CD4-positive, alpha-beta T cell treated with Interleukin-17A for 1 hour (primary cell): ENCODE measurements at regions not wholly inside any gene's neighbourhood (a gene's known extent, or its start where the extent isn't known, plus 50 kb on each side); places are given as distances from the start of the nearest gene placed in this dataset.

Experiments
- DNase-seq: peaks from one replicate; pipeline ENCODE4 v3.0.0-alpha.2; 2020

DNA sequence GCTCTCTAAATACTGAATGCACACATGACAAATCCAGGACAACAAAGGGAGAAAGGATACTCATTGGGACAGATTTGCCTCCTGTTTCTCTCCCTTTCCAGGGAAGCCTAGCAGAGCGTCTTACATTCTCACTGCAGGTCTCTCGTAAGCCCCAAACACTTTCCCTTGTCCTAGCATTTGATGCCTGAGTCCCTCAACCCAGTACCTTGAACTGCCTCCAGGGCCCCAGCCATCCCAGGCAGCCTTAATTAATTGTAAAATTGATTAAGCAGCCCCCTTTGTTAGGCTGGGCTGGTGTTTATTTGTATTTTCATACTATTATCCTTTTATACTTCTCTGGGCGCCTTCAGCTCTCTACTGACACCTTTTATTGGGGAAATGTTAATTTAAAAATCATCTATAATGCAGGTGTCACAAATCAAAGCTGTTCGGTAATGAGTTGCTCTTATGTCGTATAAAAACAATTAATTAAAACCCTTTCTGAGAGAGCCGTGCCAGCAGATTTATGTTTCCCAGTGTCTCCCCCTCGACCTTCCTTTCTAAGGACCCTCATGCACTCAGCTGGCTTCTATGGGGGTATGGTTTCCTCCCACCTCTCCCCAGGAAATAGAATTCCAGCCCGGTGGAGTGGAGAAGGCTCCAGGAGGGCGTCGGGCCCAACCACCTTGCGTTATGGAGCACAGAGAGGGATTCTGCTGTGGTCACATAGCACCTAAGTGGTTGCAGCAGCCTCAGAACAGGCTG lies 243.8 kb downstream of the RPS24 start:
- DNase-seq = no peak

DNA sequence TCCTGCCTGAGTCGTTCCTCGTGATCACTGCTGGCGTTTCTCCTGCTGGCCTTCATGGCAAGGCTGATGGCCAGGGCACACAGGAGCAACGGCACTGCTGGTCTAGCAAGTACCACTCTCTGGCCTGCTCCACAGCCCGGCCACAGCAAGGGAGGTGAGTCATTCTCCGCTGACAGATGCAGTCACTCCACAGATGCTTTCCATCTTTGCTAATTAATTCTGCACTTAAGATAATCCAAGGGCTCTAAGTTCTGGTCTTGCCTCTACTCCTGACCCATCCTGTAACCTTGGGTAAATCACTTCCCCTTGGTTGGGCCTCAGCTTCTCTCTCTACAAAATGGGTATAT lies 244.4 kb downstream of the RPS24 start:
- DNase-seq = no peak

DNA sequence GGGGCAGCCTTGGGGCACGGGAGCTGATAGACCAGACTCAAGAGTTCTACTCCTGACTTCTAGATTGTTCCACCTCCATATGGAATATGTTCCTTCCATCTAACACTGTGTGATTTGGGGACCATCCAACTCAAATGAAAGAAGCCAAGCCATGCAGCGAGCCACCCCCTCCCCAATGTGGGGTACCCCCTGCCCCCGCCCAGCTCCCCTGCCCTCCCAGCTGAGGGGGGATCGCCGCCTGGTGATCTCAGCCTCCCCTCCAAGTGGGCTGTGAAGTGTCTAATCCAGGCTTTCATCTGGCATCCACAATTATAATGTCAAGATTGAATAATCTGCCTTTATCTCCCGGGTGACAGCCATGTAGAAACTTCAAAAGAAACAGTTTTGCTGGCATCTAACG lies 246.1 kb downstream of the RPS24 start:
- no peak for DNase-seq

DNA sequence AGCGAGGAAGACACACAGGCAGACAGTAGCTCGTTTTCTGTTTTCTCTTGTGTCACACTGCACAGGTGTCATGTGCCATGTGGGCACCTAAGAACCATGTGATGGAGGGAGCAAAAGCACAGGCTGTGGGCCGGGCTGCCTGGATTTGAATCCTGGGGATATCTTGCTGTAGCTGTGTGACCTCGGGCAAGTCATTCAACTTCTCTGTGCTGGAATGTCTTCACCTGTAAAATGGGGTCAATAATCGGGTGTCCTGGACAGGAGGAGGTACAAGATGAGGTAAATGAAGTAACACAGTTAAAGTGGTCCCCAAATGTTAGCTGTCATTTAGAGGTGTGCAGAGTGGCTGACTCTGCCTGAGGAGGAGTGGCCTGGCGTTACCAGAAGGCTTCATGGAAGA lies 246.9 kb downstream of the RPS24 start:
- DNase-seq = no peak

DNA sequence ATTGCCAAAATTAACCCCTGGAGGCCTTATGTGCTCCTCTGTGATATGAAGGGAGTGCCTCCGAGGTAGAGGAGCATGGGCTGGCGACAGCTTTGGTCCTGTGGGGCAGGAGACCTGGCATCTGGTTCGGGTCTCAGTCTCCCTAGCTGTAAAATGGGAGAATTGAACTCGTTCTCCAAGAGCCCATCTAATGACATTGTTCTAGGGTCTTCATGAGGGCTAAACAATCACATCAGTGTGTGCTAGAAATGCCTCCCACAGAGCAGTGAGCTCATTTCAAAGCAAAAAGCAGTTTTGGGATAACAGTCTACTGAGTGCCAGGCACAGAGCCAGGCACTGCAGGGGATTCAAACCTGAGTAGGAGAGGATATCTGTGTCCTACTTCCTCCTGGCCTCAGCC lies 248.0 kb downstream of the RPS24 start:
- DNase-seq = no peak

DNA sequence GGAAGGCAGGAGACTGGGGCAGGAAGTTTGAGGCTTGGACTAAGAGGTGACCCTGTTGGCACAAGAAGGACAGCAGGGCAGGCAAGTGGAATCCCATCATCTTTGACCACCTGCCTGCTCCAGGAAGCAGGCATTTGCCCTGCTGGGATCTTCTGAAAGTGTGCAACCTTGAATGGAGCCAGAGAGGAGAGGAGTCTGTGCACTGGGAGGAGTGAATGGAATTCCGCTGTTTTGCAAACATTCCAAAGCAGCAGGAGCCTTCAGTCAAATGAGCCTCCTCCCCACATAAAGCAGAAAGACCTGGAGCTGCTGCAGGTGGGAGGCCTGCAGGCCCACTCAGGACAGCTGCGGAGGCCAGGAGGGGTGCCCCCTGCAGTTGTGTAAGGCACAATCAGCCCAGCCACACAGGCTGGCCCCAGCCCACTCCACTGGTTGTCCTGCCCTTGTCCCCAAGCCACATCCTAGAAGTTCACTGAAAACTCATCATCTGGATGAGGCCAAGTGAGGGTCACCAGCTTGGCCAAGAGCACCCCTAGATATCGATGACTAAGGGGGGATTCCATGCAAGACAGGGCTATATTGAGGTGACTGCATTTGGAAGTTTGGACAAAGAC lies 249.5 kb downstream of the RPS24 start:
- DNase-seq = no peak

DNA sequence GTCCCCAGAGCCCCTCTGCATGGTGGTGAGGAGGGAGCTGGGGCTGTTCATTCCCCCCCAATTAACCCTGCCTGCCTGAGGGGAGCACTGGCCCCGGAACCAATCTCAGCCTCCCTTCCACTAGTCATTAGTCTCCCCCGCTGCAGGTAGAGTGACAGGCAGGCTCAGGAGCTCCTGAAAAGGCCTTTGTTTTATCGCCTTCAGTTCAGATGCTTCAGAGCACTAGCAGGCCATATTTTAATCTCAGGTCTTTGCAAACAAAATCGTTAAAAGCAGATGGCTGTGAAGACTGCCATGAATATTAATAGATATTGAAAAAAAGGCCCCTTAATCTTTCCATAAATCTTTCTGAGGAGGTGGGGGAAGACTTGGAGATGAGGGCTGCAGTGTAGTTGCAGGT lies 250.7 kb downstream of the RPS24 start:
- no peak for DNase-seq

DNA sequence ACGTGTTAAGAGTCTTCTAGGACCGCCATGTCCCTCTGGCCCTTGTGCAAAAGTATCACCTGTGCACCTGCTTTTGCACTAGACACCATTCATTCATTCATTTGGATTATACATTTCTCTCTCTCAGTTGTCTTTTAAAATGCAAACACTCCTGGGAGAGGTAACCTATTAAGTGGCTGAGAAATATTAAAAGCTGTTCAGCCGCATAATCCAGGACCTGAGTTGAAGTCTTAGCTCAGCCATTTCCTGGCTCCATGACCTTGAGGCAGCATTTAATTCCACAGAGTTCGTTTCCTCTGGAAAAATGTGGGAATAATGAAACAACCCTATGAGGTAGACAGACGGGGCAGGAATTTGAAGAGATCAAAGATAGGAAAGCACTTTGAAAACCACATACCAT lies 251.6 kb downstream of the RPS24 start:
- DNase-seq = no peak

DNA sequence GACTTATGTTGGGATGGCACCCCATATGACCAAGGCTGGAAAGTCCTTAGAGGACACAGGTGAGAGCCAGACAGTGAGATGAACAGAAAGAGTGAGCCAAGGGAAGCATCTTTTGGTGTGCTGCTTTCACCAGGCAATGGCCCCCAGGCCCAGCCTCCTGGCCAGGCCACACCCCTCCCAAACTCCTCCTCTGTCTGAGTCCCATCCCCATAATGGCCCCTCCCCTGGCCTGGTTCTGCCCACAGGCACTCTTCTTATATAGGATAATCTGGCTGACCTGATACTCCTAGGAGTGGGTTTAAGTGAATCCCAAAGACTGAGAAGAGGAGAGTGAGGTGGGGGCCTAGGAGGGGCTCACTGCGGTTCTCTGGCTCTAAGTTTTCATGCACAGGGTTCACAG lies 252.5 kb downstream of the RPS24 start:
- no peak for DNase-seq

DNA sequence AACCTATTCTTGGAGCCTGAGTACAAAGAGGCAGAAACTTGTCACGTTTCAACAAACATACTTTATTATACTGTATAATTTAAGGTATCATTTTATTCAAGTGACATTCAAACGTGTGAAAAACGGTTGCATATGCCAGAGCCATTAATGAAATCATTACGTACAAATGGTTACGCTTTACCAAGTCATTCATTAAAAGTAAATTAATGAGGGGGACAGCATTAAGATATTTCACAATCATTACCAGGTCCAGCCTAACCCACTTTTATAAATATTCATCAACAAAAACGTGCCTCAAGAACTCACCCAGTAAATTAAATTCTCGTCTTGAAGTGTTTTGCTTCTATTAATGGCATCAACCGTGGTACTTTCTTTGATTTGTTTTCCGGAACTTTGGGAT lies 253.0 kb downstream of the RPS24 start:
- no peak for DNase-seq

DNA sequence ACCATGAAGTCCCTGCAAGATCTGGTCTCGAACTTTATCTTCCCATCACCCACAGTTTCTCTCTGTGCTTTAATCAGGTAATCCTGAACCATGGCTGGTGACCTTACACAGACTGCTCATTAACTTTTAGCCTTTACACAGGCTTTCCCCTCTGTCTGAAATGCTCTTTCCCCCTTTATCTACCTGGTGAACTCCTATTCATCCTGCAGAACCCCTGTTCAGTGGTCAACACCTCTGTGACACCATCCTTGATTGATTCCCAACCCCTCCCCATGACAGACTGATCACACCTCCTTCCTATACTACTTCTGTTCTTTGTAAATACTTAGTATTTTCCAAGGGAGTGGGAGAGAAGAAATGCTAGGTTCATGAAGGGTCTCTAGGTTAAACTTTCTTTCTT lies 254.0 kb downstream of the RPS24 start:
- no peak for DNase-seq

DNA sequence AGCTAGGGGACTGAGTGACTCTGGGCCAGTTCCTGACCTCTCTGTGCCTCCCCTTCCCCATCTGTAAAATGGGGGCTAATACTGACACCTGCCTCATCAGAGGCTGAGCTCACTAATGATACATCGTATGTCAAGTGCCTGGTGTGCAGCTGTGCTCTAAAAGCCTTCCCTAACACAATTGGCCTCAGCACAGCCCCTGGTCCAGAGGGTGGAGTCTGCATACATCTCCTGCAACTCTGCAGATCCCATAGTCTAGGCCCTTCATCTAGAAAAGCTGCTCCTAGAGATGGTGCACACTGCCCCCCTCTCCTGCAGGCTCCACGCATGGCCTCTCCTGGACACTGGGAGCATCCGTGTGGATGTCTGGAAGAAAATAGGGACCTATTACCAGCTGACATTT lies 255.0 kb downstream of the RPS24 start:
- DNase-seq = no peak

DNA sequence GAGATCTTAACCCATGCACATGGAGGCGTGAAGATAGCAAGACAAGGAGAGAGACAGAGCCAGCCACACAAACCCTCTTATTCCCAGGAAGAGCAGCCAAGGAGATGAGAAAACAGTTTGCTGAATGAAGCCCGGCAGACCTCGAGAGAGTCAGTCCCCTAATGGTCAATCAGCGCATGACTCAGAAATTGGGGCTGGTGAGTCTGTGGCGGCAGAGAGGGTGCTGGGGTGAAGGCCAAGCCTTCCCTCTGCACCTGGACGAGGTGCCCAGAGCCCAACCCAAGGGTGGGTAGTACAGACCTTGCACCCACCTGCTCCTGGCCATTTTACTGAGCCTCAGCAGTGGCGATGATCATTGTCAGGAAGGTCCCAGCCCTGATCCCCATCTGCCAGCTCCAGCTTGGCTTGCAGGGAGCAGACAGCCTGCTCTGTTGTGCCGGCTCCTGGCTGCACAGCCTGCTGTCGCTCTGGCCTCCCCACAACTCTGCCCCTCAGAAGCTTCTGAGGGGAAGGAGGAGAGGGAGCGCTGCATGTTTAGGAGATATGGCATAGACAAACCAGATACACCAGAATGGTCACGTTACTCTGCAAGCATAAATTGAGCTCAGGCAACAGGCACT lies 256.6 kb downstream of the RPS24 start:
- no peak for DNase-seq

DNA sequence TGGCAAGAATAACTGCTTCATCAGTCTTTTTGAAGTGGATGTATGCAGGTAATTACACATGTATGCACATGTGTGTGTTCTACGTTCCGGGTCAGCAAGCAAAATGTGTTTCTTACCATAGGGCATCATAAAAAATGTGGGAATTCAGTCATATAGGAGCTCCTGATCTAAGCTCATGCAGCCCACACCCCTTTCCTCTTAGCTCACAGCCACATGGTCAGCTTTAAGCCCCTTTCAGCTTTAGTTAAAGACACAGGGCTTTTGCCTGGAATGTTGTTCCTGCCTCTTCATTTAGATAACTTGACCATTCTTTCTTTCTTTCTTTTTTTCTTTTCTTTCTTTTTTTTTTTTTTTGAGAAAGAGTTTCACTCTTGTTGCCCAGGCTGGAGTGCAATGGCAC lies 258.1 kb downstream of the RPS24 start:
- no peak for DNase-seq

DNA sequence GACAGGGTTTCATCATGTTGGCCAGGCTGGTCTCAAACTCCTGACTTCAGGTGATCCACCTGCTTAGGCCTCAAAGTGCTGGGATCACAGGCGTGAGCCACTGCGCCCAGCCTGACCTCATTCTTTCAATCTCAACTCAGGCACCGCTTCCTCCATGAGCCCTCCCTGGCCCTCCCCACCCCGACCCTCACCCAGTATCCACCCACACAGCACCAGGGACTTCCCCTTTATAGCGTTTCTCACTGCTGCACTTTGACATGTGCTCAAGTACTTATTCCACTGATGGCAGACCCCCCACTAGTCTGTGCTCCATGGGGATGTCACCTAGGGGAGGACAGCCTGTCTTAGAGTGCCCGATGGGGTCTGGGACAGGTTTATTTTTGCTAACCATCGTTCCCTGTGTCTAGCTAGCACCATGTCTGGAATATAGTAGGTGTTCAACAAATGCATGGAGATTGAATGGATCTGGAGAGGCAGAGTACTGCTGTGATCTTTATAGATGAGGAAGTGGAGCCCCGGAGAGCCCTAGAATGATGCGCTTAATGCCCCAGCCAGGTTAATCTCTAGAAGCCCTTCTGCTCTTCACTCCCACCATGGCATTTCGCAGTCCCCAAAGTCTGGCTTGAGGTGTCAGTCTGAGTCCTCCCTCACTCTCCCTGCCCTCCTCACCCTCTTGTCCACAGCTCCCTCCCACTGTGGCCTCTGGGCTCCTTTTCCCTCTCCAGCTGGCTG lies 258.8 kb downstream of the RPS24 start:
- no peak for DNase-seq

DNA sequence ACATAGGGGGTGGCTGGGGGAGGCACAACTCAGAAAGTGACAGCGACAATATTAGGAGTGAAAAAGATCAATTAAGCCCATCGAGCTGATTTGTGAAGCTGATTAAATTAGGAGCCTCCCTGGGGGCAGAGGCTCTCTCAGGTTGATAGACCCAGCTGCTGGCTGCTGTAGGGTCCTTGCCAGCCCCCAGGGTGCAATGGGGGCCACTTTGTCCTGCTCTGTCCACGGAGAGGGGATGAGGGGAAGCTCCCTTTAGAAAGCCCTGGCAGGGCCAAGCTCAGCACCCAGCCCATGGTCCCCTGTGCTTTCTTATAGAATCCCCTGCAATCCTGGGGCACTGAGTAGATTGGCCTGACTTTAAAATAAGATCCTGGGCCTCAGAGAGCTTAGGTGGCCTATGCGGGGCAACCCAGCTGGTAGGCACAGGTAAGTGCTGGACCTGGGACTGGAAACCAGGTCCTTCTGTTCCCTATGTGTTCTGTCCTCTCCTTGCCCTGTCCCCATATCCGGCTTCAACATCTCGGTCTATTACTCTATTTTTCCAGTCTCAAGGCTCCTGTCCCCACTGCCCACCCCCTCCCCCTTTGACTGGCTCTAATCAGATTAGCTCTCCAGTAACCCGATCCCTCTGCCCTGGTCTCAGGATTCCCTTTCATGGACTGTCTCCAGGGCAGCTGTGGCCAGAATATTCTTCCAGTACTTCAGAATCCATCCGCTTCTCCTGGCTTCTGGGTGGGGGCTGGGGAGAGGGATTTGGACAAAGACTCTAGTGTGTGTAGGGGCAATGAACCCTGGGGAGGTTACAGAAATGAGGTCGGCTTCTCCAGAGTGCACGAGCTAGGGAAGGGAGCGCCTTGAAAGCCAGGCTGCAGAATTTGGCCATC lies 259.6 kb downstream of the RPS24 start:
- no peak for DNase-seq

DNA sequence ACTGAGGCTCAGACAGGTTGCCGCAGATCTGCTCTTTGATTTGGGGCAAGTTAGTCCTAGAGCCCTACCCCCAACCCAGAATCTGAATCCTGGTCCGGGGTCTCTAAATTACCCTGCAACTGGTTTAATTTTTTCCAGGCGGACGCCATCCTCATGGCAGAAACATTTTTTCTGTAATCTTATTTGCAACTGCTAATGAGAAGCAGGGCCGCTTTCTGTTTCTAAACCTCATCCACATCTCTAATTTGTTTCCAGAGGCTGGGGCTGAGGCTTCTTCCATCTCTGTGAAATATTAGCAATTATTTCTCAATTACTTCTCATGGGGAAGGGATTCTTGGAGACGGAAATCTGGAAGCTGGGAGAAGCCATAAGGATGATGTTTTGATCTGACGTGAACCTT lies 261.6 kb downstream of the RPS24 start:
- no peak for DNase-seq

DNA sequence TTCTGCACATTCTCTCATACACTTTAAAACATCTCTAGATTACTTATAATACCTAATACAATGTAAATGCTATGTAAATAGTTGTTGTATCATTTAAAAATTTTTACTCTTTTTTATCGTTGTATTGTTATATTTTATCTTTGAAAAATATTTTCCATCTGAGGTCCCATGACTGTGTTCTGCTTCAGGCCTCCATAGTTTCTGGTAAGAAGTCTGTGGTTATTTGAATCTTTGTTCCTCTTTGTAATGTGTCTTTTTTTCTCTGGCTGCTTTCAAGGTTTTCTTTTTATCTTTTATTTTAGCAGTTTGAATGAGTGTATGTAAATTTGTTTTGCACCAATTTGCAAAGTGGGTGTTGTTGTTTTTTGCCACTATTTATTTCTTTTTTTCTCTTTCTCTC lies 263.1 kb downstream of the RPS24 start:
- no peak for DNase-seq

DNA sequence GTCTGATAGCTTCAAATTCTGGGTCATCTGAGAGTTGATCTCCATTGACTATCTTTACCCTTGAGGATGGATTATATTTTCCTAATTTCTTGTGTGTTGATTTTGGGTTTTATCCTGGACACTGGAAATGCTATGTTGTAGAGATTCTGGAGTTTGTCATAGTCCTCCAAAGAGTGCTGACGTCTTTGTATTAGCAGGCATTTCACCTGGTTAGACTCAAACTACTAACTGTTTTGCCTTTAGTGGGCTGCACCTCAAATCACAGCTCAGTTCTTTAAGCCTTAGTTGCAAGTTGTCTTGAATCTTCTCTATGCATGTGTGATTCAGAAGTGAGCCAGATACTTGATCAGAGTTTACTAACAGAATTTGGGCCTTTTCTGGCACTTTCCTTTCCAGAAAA lies 264.3 kb downstream of the RPS24 start:
- DNase-seq = no peak

DNA sequence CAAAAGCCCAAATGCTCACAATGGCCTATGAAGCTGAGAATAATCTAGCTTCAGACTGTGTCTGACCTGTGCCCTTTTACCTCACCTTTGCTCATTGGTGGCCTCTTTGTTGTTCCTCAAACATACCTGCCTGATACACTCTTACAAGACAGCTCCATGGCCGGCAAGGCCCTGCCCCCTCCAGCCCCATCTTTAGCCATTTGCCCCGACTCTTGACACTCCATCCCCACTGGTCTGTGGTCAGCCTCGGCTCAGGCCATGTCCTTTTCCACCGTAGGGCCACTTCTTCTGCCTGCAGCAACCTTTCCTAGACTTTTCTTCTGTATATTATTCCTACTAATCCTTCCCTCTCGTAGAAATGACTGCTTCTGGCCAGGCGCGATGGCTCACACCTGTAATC lies 265.2 kb downstream of the RPS24 start:
- no peak for DNase-seq

DNA sequence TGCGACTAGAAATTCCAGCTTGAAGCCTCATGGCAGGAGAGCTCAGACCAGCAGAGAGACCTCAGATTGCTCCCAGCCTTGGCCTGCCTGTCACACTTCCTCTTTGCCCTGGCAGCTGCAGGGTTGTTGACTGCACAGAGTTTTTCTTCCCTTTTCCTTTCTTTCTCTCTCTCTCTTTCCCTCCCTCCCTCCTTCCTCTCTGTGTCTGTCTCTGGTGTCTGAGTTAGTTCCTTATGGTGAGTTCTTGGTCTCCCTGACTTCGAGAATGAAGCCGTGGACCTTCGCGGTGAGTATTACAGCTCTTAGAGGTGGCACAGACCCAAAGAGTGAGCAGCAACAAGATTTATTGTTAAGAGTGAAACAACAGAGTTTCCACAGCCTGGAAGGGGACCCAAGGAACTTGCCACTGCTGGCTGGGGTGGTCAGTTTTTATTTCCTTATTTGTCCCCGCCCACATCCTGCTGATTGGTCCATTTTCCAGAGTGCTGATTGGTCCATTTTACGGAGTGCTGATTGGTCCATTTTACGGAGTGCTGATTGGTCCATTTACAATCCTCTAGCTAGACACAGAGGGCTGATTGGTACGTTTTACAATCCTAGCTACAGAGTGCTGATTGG lies 266.3 kb downstream of the RPS24 start:
- peak; percentile 35 for DNase-seq

DNA sequence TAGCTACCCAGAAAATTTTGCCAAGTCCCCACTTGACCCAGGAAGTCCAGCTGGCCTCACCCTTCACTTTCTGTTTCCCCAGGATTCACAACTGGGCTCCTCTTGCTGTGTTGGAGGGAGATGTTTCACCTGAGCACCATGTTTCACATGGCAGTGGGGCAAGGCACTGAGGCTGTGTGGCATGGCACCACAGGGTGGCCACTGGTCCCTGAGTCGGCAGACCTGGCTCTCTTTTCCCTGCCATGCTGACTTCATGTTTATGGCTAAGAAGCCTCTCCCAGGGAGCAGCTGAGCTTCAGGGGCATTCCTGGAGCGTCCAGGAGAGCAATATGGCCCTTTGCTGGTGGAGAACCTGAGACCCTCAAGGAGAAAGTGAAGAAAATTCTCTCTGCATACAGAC lies 266.9 kb downstream of the RPS24 start:
- no peak for DNase-seq

DNA sequence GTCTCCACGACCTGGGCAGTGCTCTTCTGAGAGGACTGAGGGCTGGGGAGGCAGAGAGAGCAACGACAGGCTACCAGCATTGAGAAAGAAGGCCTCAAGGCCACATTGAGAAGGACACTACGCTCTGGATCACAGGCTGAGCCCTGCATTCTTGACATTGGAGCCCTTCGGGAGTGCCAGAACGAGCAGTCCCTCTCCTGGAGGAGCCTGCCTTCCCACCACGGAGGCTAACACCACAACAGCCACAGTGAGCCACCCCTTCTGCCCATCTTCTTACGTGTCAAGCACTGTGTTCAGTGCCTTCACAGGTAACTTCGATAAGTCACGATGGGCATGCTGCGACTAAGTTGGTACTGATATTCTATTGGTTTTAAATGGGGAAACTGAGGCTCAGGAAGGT lies 267.8 kb downstream of the RPS24 start:
- no peak for DNase-seq
